NT2/D1 (cell line): ENCODE measurements at regions not wholly inside any gene's neighbourhood (a gene's known extent, or its start where the extent isn't known, plus 50 kb on each side); places are given as distances from the start of the nearest gene placed in this dataset.
"Not testable (repeated sequence)": the region's sequence is repeated elsewhere in the genome, so short reads cannot be mapped to it uniquely, and the experiment has no call there.

ENCODE experiments used
- DNase-seq: peaks from one replicate; pipeline ENCODE4 v3.0.0-alpha.2; 2011; ENCODE audit warnings: low read depth, low spot score
- H3K27me3 ChIP-seq: 2 replicates; pipeline ENCODE4 v1.6.0; 2011; ENCODE audit warnings: mild to moderate bottlenecking; ENCODE audit not compliant: insufficient read length, insufficient read depth
- H3K36me3 ChIP-seq: 2 replicates; pipeline ENCODE4 v1.6.1; 2011; ENCODE audit warnings: mild to moderate bottlenecking, low read length, mixed read lengths; ENCODE audit not compliant: insufficient read depth, insufficient read length
- H3K4me1 ChIP-seq: 2 replicates; pipeline ENCODE4 v1.5.1; 2011; ENCODE audit not compliant: insufficient read depth, insufficient read length
- H3K4me3 ChIP-seq: 2 replicates; pipeline ENCODE4 v1.5.1; 2011; ENCODE audit warnings: low read depth; ENCODE audit not compliant: insufficient read length
- H3K9ac ChIP-seq: 2 replicates; pipeline ENCODE4 v1.6.0; 2011; ENCODE audit warnings: low read depth; ENCODE audit not compliant: insufficient read length
- H3K9me3 ChIP-seq: 2 replicates; pipeline ENCODE4 v1.5.1; 2011; ENCODE audit warnings: mild to moderate bottlenecking, low read length; ENCODE audit not compliant: insufficient read depth
- SUZ12 ChIP-seq: IDR thresholded peaks from 2 replicates; pipeline ENCODE4 v1.6.1; 2011; ENCODE audit not compliant: insufficient read length, insufficient read depth; ENCODE audit errors: extremely low read depth
- YY1 ChIP-seq: IDR thresholded peaks from 2 replicates; pipeline ENCODE4 v1.6.1; 2011; ENCODE audit not compliant: insufficient read length, insufficient read depth
- ZNF274 ChIP-seq: IDR thresholded peaks from 2 replicates; pipeline ENCODE4 v1.6.1; 2011; ENCODE audit warnings: mild to moderate bottlenecking, low read depth, low read length

DNA sequence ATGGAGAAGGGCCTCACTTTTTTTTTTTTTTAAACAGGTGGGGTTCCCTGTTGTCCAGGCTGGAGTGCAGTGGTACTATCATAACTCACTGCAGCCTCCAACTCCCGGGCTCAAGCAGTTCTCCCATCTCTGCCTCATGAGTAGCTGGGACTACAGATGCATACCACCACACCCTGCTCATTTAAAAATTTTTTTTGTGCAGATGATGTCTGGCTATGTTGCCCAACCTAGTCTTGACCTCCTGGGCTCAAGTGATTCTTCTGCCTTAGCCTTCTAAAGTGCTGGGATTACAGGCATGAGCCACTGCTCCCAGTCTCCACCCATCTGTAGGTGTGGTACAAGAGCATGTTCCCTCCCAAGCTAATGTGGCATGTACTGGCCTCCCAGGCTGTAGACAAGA is 380.6 kb upstream of the AMELY start:
- Histone ChIP-seq H3K36me3 (no peaks in the 10 kb centered on the region), H3K4me1 (no peaks in the 10 kb centered on the region), H3K27me3 (no peaks in the 10 kb centered on the region), H3K9me3 (no peaks in the 10 kb centered on the region), H3K9ac (no peak overlapping the region), H3K4me3 (no peak overlapping the region)
- DNase-seq = no peak
- TF ChIP-seq SUZ12 = no peak

DNA sequence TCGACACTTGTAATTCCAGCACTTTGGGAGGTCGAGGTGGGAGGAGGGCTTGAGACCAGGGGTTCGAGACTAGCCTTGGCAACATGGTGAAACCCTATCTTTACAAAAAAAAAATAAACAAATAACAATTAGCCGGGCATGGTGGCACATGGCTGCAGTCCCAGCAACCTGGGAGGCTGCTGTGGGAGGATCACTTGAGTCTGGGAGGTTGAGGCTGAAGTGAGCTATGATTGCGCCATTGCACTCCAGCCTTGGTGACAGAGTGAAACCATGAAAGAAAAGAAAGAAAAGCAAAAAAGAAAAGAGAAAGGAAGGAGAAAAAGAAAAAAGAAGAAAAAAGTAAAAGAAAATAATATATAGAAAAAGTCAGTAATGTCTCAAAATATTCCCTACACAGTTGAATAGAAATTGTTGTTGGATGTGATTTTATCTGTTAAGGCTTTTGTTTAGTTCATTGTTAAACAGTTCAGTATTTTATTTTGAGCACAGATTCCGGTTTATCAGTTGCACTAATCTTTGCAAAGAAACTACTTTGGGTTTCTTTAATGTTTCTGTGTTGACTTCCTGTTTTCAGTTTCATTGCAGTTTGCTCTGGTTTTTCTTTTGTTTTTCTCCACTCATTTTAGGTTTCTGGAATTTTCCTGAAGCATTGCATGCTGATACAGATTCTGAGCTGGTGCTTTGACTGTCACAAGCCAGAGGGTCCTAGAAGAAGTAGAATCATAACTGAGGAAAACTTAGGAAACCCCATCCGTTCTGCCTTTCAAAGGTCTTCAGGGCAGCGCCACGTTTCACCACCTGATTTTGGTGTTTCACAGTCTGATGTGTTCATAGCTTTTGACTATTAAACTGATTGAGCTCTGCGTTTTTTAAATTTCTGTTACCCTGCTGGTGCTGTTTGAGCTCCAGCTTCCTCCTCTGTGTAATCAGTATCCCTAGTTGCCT is 378.6 kb upstream of the AMELY start:
- no peaks in the 10 kb centered on the region for H3K27me3 ChIP-seq
- TF ChIP-seq YY1 (no peak), SUZ12 (no peak), ZNF274 (no peak)
- DNase-seq = no peak

DNA sequence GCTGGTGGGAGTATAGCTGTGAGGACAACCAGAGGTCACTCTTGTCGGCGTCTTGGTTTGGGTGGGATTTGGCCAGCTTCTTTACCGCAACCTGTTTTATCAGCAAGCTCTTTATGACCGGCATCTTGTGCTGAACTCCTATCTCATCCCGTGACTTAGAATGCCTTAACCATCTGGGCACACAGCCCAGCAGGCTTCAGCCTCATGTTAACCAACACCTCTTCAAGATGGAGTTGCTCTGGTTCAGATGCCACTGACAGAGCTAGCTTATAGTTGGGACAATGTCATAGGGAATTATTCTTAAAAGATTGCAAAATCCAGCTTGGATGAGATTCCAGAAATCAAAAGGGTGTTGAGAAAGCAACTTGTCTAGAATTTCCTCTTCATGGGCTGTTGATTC is 377.1 kb upstream of the AMELY start:
- H3K4me3 ChIP-seq = no peak overlapping the region
- no peak for TF ChIP-seq ZNF274
- no peak for TF ChIP-seq SUZ12
- TF ChIP-seq YY1 = no peak
- no peaks in the 10 kb centered on the region for H3K9me3 ChIP-seq
- no peaks in the 10 kb centered on the region for H3K27me3 ChIP-seq
- DNase-seq = no peak
- no peaks in the 10 kb centered on the region for H3K4me1 ChIP-seq
- no peak overlapping the region for H3K9ac ChIP-seq
- peaks cover 13% of the 10 kb centered on the region for H3K36me3 ChIP-seq

More for the DNA sequence above, 378.6 kb upstream of the AMELY start:
- Histone ChIP-seq H3K4me3 (no peak overlapping the region), H3K4me1 (no peaks in the 10 kb centered on the region), H3K9ac (no peak overlapping the region), H3K9me3 (no peaks in the 10 kb centered on the region), H3K36me3 (peaks cover 6% of the 10 kb centered on the region)

DNA sequence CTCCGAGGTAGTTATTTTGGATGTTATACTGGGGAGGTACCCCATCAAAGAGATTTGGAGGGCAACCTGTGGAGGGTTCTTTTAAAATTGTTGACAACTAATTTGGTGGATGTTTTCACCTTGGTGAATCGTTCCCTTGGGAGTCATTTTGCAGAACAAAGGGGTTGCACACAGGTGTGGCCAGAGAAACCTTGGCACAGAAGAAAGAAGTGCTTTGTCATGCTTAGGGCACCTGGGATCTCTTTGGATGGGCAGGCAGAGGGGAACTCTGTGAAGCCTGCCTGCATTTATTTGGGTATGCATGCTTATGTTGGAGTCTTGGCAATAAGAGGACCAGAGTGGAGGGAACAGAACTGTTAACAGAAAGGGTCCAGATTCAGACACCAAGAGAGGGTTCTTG is 376.4 kb upstream of the AMELY start:
- not testable (repeated sequence) for H3K9ac ChIP-seq, H3K4me3 ChIP-seq, H3K9me3 ChIP-seq, H3K27me3 ChIP-seq, H3K4me1 ChIP-seq, DNase-seq
- peaks cover 13% of the 10 kb centered on the region for H3K36me3 ChIP-seq

DNA sequence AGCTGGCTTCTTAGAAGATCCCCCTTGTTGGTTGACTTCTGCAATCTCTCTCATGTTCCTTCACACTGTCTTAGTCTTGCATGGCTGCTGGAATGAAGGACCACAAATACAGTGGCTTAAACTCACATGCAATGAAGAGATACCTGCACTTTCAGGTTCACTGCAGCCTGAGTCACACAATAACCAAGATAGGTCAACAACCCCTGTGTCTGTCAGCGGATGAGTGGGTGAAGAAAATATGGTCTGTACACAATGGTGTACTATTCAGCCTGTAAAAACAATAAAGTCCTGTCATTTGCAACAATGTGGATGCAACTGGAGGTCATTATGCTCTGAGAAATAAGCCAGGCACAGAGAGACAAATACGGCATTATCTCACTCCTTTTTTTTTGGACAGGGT is 373.8 kb upstream of the AMELY start:
- no peak for TF ChIP-seq ZNF274
- TF ChIP-seq SUZ12 = no peak
- no peak for TF ChIP-seq YY1
- Histone ChIP-seq H3K4me3 (no peak overlapping the region), H3K27me3 (no peaks in the 10 kb centered on the region), H3K9me3 (no peaks in the 10 kb centered on the region), H3K36me3 (peaks cover 16% of the 10 kb centered on the region), H3K4me1 (no peaks in the 10 kb centered on the region), H3K9ac (no peak overlapping the region)
- no peak for DNase-seq

DNA sequence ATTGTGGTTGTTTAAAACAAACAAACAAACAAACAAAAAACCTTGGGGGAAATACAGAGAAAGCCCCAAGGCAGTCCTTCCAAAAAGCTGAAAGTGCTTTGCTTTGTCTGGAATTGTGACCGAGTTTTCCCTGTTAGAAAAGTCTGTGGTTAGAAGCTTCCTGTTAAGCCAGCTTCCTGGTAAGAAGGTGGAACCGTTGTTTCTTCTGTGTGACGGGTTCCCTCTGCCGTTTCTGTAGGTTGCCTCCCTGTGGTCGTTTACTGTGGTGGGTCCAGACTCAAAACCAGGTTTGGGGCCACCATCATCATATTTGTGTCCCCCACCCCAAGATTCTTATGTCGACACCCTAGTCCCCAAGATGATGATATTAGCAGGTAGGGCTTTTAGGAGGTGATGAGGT is 371.4 kb upstream of the AMELY start:
- Histone ChIP-seq H3K27me3 (no peaks in the 10 kb centered on the region), H3K4me3 (no peak overlapping the region), H3K36me3 (peaks cover 16% of the 10 kb centered on the region), H3K9ac (no peak overlapping the region), H3K4me1 (no peaks in the 10 kb centered on the region), H3K9me3 (no peaks in the 10 kb centered on the region)
- DNase-seq = no peak
- TF ChIP-seq YY1 (no peak), SUZ12 (no peak)

DNA sequence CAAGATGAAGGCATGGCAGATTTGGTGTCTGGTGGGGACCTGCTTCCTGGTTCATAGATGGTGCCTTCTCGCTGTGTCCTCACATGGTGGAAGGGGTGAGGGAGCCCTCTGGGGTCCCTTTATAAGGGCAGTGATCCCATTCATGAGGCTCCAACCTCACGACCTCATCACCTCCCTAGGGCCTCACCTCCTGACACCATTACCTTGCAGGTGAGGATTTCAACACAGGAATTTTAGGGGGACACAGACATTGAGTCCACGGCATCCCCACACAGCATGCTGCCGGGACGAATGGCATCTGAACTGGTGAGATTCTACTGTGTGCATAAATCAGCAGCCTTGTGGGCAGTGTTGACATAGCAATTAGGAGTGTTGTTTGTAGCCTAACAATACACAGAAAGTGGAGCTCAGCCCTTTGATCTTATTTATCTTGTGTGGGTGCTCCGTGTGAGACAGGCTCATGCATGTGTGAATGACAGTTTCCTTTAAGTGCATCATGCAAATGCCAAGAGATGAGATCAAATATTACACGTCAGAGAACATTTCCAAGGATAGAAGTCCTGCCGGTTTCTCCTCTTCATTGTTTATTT is 368.7 kb upstream of the AMELY start:
- H3K27me3 ChIP-seq, H3K4me1 ChIP-seq, DNase-seq, H3K9me3 ChIP-seq, H3K4me3 ChIP-seq, H3K9ac ChIP-seq: not testable (repeated sequence)
- H3K36me3 ChIP-seq = peaks cover 10% of the 10 kb centered on the region

DNA sequence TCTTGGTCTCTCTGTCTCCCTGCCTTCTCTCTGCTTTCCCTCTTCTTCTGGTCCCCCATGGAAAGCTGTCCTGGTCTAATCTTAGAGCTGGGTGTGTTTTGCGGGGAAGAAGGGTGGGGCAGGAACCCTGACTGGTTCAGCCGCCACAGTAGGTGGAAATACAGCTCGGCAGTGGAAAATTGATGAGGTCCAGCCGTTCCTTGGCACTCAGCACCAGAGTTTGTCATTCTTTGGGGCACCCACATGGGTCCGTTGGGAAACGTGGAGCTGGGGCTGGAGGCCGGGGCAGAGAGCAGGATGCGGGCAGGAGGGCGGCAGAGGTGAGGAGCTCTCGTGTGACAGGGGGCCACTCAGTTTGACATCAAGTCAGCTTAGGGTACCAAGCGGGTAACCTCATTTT is 364.2 kb upstream of the AMELY start:
- no peak overlapping the region for H3K4me3 ChIP-seq
- no peak overlapping the region for H3K9ac ChIP-seq
- no peaks in the 10 kb centered on the region for H3K36me3 ChIP-seq
- H3K27me3 ChIP-seq = no peaks in the 10 kb centered on the region
- DNase-seq = no peak
- H3K9me3 ChIP-seq = no peaks in the 10 kb centered on the region
- TF ChIP-seq ZNF274 = no peak
- no peak for TF ChIP-seq YY1
- TF ChIP-seq SUZ12 = no peak
- H3K4me1 ChIP-seq = no peaks in the 10 kb centered on the region
